CD4-positive, alpha-beta T cell (primary cell): ENCODE measurements at regions not wholly inside any gene's neighbourhood (a gene's known extent, or its start where the extent isn't known, plus 50 kb on each side); places are given as distances from the start of the nearest gene placed in this dataset.

Experiments used
- ATAC-seq: fragments of 200-7000 bp; cut with Tn5 transposase; one replicate; pipeline ENCODE4 v1.10.0; 2022; ENCODE audit warnings: mild to moderate bottlenecking; ENCODE audit not compliant: poor library complexity
- CTCF ChIA-PET: fragments of 350-600 bp; sonication (Branson Sonifier 250); formaldehyde crosslinking; loops from one replicate; lab custom pipeline; 2021; ENCODE audit warnings: antibody characterized with exemption, inconsistent platforms; lab: Charles Lee
- POLR2A ChIA-PET: fragments of 350-600 bp; sonication (Branson Sonifier 250); formaldehyde crosslinking; loops from one replicate; lab custom pipeline; 2021; ENCODE audit warnings: antibody characterized with exemption, inconsistent platforms; lab: Charles Lee
- DNase-seq, 14 experiments: peaks; one replicate each; pipeline ENCODE4 v3.0.0-alpha.2; 2013 to 2020; ENCODE audit warnings: mixed read lengths in 2 of 14
- H3K27ac ChIP-seq, 2 donors: one replicate each; pipeline versions ENCODE4 v1.5.1 to v1.7.0; 2013; ENCODE audit warnings: low read length in 2 of 2, low read depth in 1 of 2, mild to moderate bottlenecking in 1 of 2
- H3K27me3 ChIP-seq, 2 experiments: 1 replicate in 1 of 2; 2 replicates in 1 of 2; pipeline versions ENCODE4 v1.6.1 to v1.7.0; 2013; ENCODE audit warnings: low read length in 2 of 2, control low read depth in 1 of 2, mild to moderate bottlenecking in 1 of 2, moderate library complexity in 1 of 2; ENCODE audit not compliant: insufficient read depth in 2 of 2, control insufficient read depth in 1 of 2
- H3K36me3 ChIP-seq: one replicate; pipeline ENCODE4 v1.6.1; 2013; ENCODE audit warnings: low read length, control low read depth; ENCODE audit not compliant: insufficient read depth
- H3K4me1 ChIP-seq: one replicate; pipeline ENCODE4 v1.6.1; 2013; ENCODE audit warnings: low read length, control low read depth; ENCODE audit not compliant: insufficient read depth
- H3K4me3 ChIP-seq: one replicate; pipeline ENCODE4 v1.5.1; 2013; ENCODE audit warnings: mild to moderate bottlenecking, low read length, moderate library complexity
- H3K9me3 ChIP-seq, 2 experiments: 1 replicate in 1 of 2; 2 replicates in 1 of 2; pipeline versions ENCODE4 v1.6.1 to v1.7.0; 2013; ENCODE audit warnings: low read length in 2 of 2, mild to moderate bottlenecking in 2 of 2, control low read depth in 1 of 2, moderate library complexity in 1 of 2; ENCODE audit not compliant: control insufficient read depth in 1 of 2, insufficient read depth in 1 of 2
- H3K27ac Mint-ChIP-seq: one replicate; pipeline ENCODE4 v1.8.0; 2020; ENCODE audit warnings: mixed read lengths
- H3K27me3 Mint-ChIP-seq: one replicate; pipeline ENCODE4 v1.8.0; 2021; ENCODE audit warnings: mixed read lengths
- H3K36me3 Mint-ChIP-seq: one replicate; pipeline ENCODE4 v1.8.0; 2021; ENCODE audit warnings: low read depth, mixed read lengths
- H3K4me1 Mint-ChIP-seq: one replicate; pipeline ENCODE4 v1.8.0; 2021; ENCODE audit warnings: low read depth, mixed read lengths
- H3K4me3 Mint-ChIP-seq: one replicate; pipeline ENCODE4 v1.8.0; 2020; ENCODE audit warnings: mild to moderate bottlenecking, mixed read lengths
- H3K9me3 Mint-ChIP-seq: one replicate; pipeline ENCODE4 v1.8.0; 2020; ENCODE audit warnings: mixed read lengths
- intact Hi-C, 2 experiments: fragments of 100-400 bp; cut with DNase I in 1 of 2; cut with micrococcal nuclease in 1 of 2; formaldehyde crosslinking; loops; one replicate each; pipeline versions ENCODE4 v1.15.1 to v1.9.0; 2023 to 2025; cut with DNase I, micrococcal nuclease
- TF ChIP-seq, protein P1 (sequence below): fragments of 200-600 bp; IDR thresholded peaks from one replicate; pipeline ENCODE4 v1.8.0; 2022; ENCODE audit warnings: antibody characterized with exemption, mild to moderate bottlenecking

DNA sequence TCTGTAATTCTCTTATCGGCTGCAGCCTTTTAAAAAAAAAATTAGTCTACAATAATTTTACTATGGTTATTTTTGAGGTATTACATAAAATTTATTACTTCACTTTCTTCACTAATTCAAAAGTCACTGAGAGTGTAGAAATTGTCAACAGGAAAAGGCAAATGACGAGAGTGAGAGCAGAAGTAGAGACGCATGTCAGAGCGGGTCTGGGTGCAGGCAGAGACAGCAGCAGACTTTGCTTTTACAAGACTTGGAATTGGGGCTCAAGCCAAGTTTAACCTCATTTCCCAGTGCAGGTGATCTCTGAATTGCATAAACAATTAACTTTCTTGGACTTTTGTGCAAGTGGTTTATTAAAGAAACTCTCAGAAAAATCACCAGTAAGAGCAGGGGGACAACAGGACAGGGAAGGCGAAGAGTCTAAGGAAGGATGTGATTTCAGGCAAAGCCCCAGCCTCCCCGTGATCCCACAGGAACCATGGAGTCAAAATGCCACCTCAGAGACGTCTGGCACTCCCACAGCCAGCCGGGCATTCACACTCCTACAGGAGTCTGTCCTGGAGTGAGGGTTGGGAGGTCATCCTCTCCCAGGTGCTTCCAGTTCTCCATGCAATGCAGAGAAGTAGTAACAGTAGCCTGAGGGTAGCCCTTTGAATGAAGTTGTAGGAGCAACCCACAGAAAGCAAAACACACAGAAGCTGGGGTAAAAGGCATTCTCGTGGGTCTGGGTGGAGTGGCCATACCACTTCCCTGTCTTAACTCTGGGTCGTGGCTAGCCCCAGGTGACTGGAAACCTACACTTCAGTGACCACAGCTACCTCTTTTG is 274.0 kb upstream of the TGFBR2 start:
- DNase-seq: peak in 8 of 14 experiments; percentile 9 to 51 (median 33)
- no peaks in the 10 kb centered on the region for H3K9me3 Mint-ChIP-seq
- Histone ChIP-seq H3K4me1 (peaks cover 5% of the 10 kb centered on the region), H3K4me3 (no peak overlapping the region), H3K27ac (no peak overlapping the region), H3K9me3 (peaks cover 0 to 3% of the 10 kb centered on the region in 2 experiments), H3K27me3 (no peaks in the 10 kb centered on the region), H3K36me3 (no peaks in the 10 kb centered on the region)
- H3K4me3 Mint-ChIP-seq: peak overlapping the region; percentile 73
- TF ChIP-seq, protein P1, sequence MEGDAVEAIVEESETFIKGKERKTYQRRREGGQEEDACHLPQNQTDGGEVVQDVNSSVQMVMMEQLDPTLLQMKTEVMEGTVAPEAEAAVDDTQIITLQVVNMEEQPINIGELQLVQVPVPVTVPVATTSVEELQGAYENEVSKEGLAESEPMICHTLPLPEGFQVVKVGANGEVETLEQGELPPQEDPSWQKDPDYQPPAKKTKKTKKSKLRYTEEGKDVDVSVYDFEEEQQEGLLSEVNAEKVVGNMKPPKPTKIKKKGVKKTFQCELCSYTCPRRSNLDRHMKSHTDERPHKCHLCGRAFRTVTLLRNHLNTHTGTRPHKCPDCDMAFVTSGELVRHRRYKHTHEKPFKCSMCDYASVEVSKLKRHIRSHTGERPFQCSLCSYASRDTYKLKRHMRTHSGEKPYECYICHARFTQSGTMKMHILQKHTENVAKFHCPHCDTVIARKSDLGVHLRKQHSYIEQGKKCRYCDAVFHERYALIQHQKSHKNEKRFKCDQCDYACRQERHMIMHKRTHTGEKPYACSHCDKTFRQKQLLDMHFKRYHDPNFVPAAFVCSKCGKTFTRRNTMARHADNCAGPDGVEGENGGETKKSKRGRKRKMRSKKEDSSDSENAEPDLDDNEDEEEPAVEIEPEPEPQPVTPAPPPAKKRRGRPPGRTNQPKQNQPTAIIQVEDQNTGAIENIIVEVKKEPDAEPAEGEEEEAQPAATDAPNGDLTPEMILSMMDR: no peak
- no peaks in the 10 kb centered on the region for H3K36me3 Mint-ChIP-seq
- ChIA-PET POLR2A (interaction anchor here (0.8 to 1.4 kb wide), 3 partner anchors 12 to 22 kb away, joined by 3 to 4 read pairs (median 3); no protein-coding TSS in a partner anchor), CTCF (no interaction called here)
- H3K4me1 Mint-ChIP-seq: peaks cover 42% of the 10 kb centered on the region
- no peaks in the 10 kb centered on the region for H3K27me3 Mint-ChIP-seq
- H3K27ac Mint-ChIP-seq: peak overlapping the region; percentile 94
- ATAC-seq: peak; percentile 95
- intact Hi-C loops: loop anchor here in 1 of 2 experiments (2.0 kb wide), 1 partner anchor 22 kb away; no protein-coding TSS in a partner anchor

DNA sequence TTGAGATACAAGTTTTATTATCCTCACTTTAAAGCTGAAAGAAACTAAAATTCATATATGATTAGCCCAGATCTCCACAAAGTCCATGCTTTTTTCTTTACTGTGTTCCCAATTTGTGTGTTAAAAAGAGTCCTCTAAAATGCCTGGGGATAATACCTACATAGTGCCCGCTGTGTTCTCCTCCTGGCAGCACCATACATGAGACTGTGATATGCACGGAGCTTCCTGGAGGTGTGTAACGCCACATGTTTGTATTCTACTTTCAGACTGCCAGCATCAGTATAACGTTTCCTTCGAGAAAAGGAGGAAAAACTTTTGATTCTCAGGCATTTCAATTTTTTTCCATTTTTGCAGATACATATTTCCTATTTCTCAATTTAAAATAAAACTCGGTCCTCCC is 273.3 kb upstream of the TGFBR2 start:
- ChIA-PET CTCF (no interaction called here), POLR2A (interaction anchor here (0.8 to 1.4 kb wide), 3 partner anchors 16 to 273 kb away, joined by 3 to 4 read pairs (median 3); partner anchors contain the start of gene TGFBR2)
- Mint-ChIP-seq H3K27me3 (no peaks in the 10 kb centered on the region), H3K27ac (peak overlapping the region; percentile 94), H3K4me1 (peaks cover 40% of the 10 kb centered on the region), H3K4me3 (no peak overlapping the region), H3K36me3 (no peaks in the 10 kb centered on the region), H3K9me3 (peaks cover 2% of the 10 kb centered on the region)
- ATAC-seq: no peak
- TF ChIP-seq, protein P1: no peak
- Histone ChIP-seq H3K9me3 (peaks cover 0 to 3% of the 10 kb centered on the region in 2 experiments), H3K27ac (no peak overlapping the region), H3K4me1 (peaks cover 5% of the 10 kb centered on the region), H3K4me3 (no peak overlapping the region), H3K36me3 (no peaks in the 10 kb centered on the region), H3K27me3 (no peaks in the 10 kb centered on the region)
- intact Hi-C loops: loop anchor here in 1 of 2 experiments (2.0 kb wide), 1 partner anchor 22 kb away; no protein-coding TSS in a partner anchor
- no peak for DNase-seq

DNA sequence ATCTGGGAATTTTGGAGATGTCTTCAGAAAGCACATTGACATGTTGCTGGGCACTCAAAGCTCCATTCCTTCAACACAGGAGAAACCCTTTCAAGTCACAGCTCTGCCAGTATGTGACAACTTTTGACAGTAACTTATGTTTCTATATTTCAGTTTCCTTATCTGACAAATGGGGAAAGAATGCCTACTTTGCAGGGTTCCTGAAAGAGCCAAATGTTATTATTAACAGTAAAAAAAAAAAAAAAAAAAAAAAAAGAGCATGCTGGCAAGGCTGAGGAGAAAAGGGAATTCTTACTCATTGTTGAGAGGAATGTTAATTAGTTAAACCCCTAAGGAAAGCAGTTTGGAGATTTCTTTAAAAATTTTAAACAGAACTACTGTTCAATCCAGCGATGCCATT is 272.5 kb upstream of the TGFBR2 start:
- peaks cover 2% of the 10 kb centered on the region for H3K9me3 Mint-ChIP-seq
- ChIA-PET CTCF (interaction anchor here (0.7 kb wide), 1 partner anchor 1021 kb away, joined by 3 read pairs; no protein-coding TSS in a partner anchor), POLR2A (interaction anchor here (0.9 to 1.0 kb wide), 2 partner anchors 16 to 272 kb away, joined by 3 read pairs; partner anchors contain the start of gene TGFBR2)
- peaks cover 34% of the 10 kb centered on the region for H3K4me1 Mint-ChIP-seq
- Histone ChIP-seq H3K4me3 (no peak overlapping the region), H3K9me3 (peaks cover 0 to 3% of the 10 kb centered on the region in 2 experiments), H3K4me1 (peaks cover 5% of the 10 kb centered on the region), H3K27ac (no peak overlapping the region), H3K36me3 (no peaks in the 10 kb centered on the region), H3K27me3 (no peaks in the 10 kb centered on the region)
- ATAC-seq: no peak
- no peaks in the 10 kb centered on the region for H3K27me3 Mint-ChIP-seq
- H3K36me3 Mint-ChIP-seq: no peaks in the 10 kb centered on the region
- peak overlapping the region; percentile 4 for H3K27ac Mint-ChIP-seq
- DNase-seq: no peak
- intact Hi-C loops: loop anchor here in 1 of 2 experiments (2.0 kb wide), 1 partner anchor 21 kb away; no protein-coding TSS in a partner anchor
- H3K4me3 Mint-ChIP-seq: no peak overlapping the region
- TF ChIP-seq, protein P1: no peak
